H9 (cell line): ENCODE measurements at regions not wholly inside any gene's neighbourhood (a gene's known extent, or its start where the extent isn't known, plus 50 kb on each side); places are given as distances from the start of the nearest gene placed in this dataset.

ENCODE experiments used
- DNase-seq: peaks from one replicate; pipeline ENCODE4 v3.0.0-alpha.2; 2017
- H2AFZ ChIP-seq: one replicate; pipeline ENCODE4 v1.6.1; 2013; ENCODE audit warnings: mild to moderate bottlenecking, low read length, control low read depth, moderate library complexity
- H2AK5ac ChIP-seq: 2 replicates; pipeline ENCODE4 v1.6.1; 2013; ENCODE audit warnings: low read length, control low read depth, mixed read lengths; ENCODE audit not compliant: insufficient read length
- H2BK120ac ChIP-seq: one replicate; pipeline ENCODE4 v1.6.1; 2013; ENCODE audit warnings: low read depth, mild to moderate bottlenecking, low read length, control low read depth, inconsistent platforms; ENCODE audit not compliant: poor library complexity, severe bottlenecking
- H2BK12ac ChIP-seq: 2 replicates; pipeline ENCODE4 v1.6.1; 2013; ENCODE audit warnings: low read length, control low read depth, mixed read lengths, low read depth; ENCODE audit not compliant: insufficient read length
- H2BK15ac ChIP-seq: 2 replicates; pipeline ENCODE4 v1.6.1; 2013; ENCODE audit warnings: low read depth, low read length, control low read depth
- H2BK20ac ChIP-seq: one replicate; pipeline ENCODE4 v1.6.1; 2013; ENCODE audit warnings: low read depth, mild to moderate bottlenecking, low read length, control low read depth, inconsistent platforms; ENCODE audit not compliant: poor library complexity, severe bottlenecking
- H2BK5ac ChIP-seq: 2 replicates; pipeline ENCODE4 v1.6.1; 2013; ENCODE audit warnings: low read length, control low read depth, mixed read lengths; ENCODE audit not compliant: insufficient read length
- H3K14ac ChIP-seq: 2 replicates; pipeline ENCODE4 v1.6.1; 2013; ENCODE audit warnings: low read length, control low read depth; ENCODE audit not compliant: insufficient read depth
- H3K18ac ChIP-seq: 2 replicates; pipeline ENCODE4 v1.6.1; 2013; ENCODE audit warnings: low read depth, mild to moderate bottlenecking, mixed read lengths, low read length, control low read depth; ENCODE audit not compliant: insufficient read length
- H3K23ac ChIP-seq: 2 replicates; pipeline ENCODE4 v1.6.1; 2013; ENCODE audit warnings: low read length, control low read depth, mixed read lengths, low read depth; ENCODE audit not compliant: insufficient read length
- H3K23me2 ChIP-seq: 2 replicates; pipeline ENCODE4 v1.6.1; 2013; ENCODE audit warnings: low read depth, mild to moderate bottlenecking, mixed read lengths, low read length, control low read depth; ENCODE audit not compliant: insufficient read length, poor library complexity, severe bottlenecking
- H3K27ac ChIP-seq: 2 replicates; pipeline ENCODE4 v1.5.1; 2013; ENCODE audit warnings: low read length, control low read depth, mixed read lengths, low read depth; ENCODE audit not compliant: insufficient read length
- H3K27me3 ChIP-seq: 2 replicates; pipeline ENCODE4 v1.6.1; 2013; ENCODE audit warnings: low read length, control low read depth, inconsistent platforms; ENCODE audit not compliant: insufficient read depth
- H3K4ac ChIP-seq: 2 replicates; pipeline ENCODE4 v1.6.1; 2013; ENCODE audit warnings: low read depth, mild to moderate bottlenecking, control low read depth, inconsistent platforms, low read length, moderate library complexity
- H3K4me1 ChIP-seq: 2 replicates; pipeline ENCODE4 v1.6.1; 2013; ENCODE audit warnings: low read length, control low read depth, inconsistent platforms; ENCODE audit not compliant: insufficient read depth
- H3K4me2 ChIP-seq: 2 replicates; pipeline ENCODE4 v1.6.1; 2013; ENCODE audit warnings: low read length, control low read depth, mixed read lengths; ENCODE audit not compliant: insufficient read length, insufficient read depth
- H3K56ac ChIP-seq: 2 replicates; pipeline ENCODE4 v1.6.1; 2013; ENCODE audit warnings: low read depth, mild to moderate bottlenecking, mixed read lengths, low read length, control low read depth; ENCODE audit not compliant: insufficient read length
- H3K79me1 ChIP-seq: 2 replicates; pipeline ENCODE4 v1.6.1; 2013; ENCODE audit warnings: low read depth, mild to moderate bottlenecking, moderate library complexity, low read length, control low read depth, inconsistent platforms; ENCODE audit not compliant: insufficient read depth, poor library complexity, severe bottlenecking
- H3K79me2 ChIP-seq: 2 replicates; pipeline ENCODE4 v1.6.1; 2013; ENCODE audit warnings: low read length, control low read depth, inconsistent platforms; ENCODE audit not compliant: insufficient read depth
- H3K9ac ChIP-seq: 2 replicates; pipeline ENCODE4 v1.6.1; 2013; ENCODE audit warnings: low read length, control low read depth, mixed read lengths; ENCODE audit not compliant: insufficient read length; ENCODE audit errors: extremely low read depth
- H3K9me3 ChIP-seq: one replicate; pipeline ENCODE4 v1.6.1; 2013; ENCODE audit warnings: low read depth, low read length, inconsistent platforms; ENCODE audit not compliant: control insufficient read depth
- H3T11ph ChIP-seq: one replicate; pipeline ENCODE4 v1.6.1; 2013; ENCODE audit warnings: mild to moderate bottlenecking, low read length, control low read depth, inconsistent platforms
- H4K20me1 ChIP-seq: one replicate; pipeline ENCODE4 v1.6.1; 2013; ENCODE audit not compliant: control insufficient read depth, insufficient read length, insufficient read depth
- H4K5ac ChIP-seq: 2 replicates; pipeline ENCODE4 v1.6.1; 2013; ENCODE audit warnings: low read depth, mild to moderate bottlenecking, mixed read lengths, low read length, control low read depth; ENCODE audit not compliant: insufficient read length
- H4K8ac ChIP-seq: replicated peaks from 2 replicates; pipeline ENCODE4 v1.6.1; 2013; ENCODE audit warnings: low read length, control low read depth, mixed read lengths, low read depth; ENCODE audit not compliant: insufficient read length
- H4K91ac ChIP-seq: 2 replicates; pipeline ENCODE4 v1.6.1; 2013; ENCODE audit warnings: low read depth, mild to moderate bottlenecking, moderate library complexity, mixed read lengths, low read length, control low read depth; ENCODE audit not compliant: insufficient read length
- H3K27ac Mint-ChIP-seq, 3 experiments: 2 replicates in 2 of 3; 3 replicates in 1 of 3; pipeline ENCODE4 v1.8.0; 2020 to 2021; ENCODE audit warnings: mixed read lengths in 3 of 3, mild to moderate bottlenecking in 1 of 3, moderate library complexity in 1 of 3
- H3K27me3 Mint-ChIP-seq: 2 replicates; pipeline ENCODE4 v1.8.0; 2021; ENCODE audit warnings: low read depth, mild to moderate bottlenecking, moderate library complexity, mixed read lengths
- H3K36me3 Mint-ChIP-seq, 3 experiments: 2 replicates in 2 of 3; 3 replicates in 1 of 3; pipeline ENCODE4 v1.8.0; 2020 to 2021; ENCODE audit warnings: low read depth in 3 of 3, mixed read lengths in 3 of 3; ENCODE audit not compliant: insufficient read depth in 1 of 3
- H3K4me1 Mint-ChIP-seq, 2 experiments: 2 replicates each; pipeline ENCODE4 v1.8.0; 2020; ENCODE audit warnings: mixed read lengths in 2 of 2
- H3K4me3 Mint-ChIP-seq, 2 experiments: 2 replicates in 1 of 2; 3 replicates in 1 of 2; pipeline ENCODE4 v1.8.0; 2020 to 2021; ENCODE audit warnings: mild to moderate bottlenecking in 2 of 2, mixed read lengths in 2 of 2, moderate library complexity in 1 of 2
- H3K9me3 Mint-ChIP-seq, 2 experiments: 2 replicates in 1 of 2; 3 replicates in 1 of 2; pipeline ENCODE4 v1.8.0; 2020; ENCODE audit warnings: mild to moderate bottlenecking in 2 of 2, mixed read lengths in 2 of 2, moderate library complexity in 1 of 2
- WGBS: extraction: QIAGEN DNeasy Blood & Tissue Kit; methylation state at CpG from one replicate; pipeline ENCODE4 v1.1.7; 2013; ENCODE audit warnings: missing lambda C conversion rate, low lambda C conversion rate, mixed read lengths; ENCODE audit not compliant: insufficient read length; ENCODE audit errors: extremely low coverage; 5-methylcytosine and 5-hydroxymethylcytosine counted together
- TF ChIP-seq, protein P1 (sequence below): fragments of 200-600 bp; sonication (generic); conservative IDR thresholded peaks from 3 replicates; pipeline ENCODE4 v1.8.0; 2021; ENCODE audit warnings: antibody characterized with exemption, mild to moderate bottlenecking

DNA sequence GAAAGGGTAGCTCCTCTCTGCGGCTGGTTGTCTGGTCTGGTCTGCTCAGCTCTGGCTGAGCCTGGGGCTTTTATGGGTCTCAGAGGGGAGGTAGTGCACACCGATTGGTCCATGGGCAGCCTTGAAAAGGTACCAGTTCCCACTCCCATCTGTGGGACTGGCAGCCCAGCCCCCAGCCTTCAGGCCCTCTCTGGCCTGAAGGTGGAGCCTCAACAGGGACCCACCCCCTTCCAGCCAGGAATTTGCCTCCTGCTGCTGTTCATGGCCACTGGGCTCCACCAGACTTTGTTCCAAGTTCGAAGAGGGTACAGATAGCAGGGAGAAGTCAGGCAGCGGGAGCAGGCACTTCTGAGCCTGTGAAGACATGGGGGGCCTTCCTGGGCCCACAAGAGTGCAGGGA lies 165.3 kb upstream of the SLC27A6 start:
- Histone ChIP-seq H3K79me1 (no peaks in the 10 kb centered on the region), H3K27ac (no peak overlapping the region), H4K5ac (no peak overlapping the region), H4K20me1 (no peaks in the 10 kb centered on the region), H3K27me3 (no peaks in the 10 kb centered on the region), H2BK12ac (no peak overlapping the region), H2BK20ac (no peak overlapping the region), H4K8ac (no peak overlapping the region), H4K91ac (no peak overlapping the region), H2BK15ac (no peak overlapping the region), H3K23me2 (no peaks in the 10 kb centered on the region), H2AK5ac (no peak overlapping the region), H3K79me2 (no peaks in the 10 kb centered on the region), H3K56ac (no peak overlapping the region), H3K14ac (no peak overlapping the region), H2BK5ac (no peak overlapping the region), H3K23ac (no peak overlapping the region), H3K4me2 (no peak overlapping the region), H3K9me3 (no peaks in the 10 kb centered on the region), H2AFZ (no peak overlapping the region), H3K4ac (no peak overlapping the region), H2BK120ac (no peak overlapping the region), H3K4me1 (no peaks in the 10 kb centered on the region), H3T11ph (no peak overlapping the region), H3K9ac (no peak overlapping the region), H3K18ac (no peak overlapping the region)
- TF ChIP-seq, protein P1, sequence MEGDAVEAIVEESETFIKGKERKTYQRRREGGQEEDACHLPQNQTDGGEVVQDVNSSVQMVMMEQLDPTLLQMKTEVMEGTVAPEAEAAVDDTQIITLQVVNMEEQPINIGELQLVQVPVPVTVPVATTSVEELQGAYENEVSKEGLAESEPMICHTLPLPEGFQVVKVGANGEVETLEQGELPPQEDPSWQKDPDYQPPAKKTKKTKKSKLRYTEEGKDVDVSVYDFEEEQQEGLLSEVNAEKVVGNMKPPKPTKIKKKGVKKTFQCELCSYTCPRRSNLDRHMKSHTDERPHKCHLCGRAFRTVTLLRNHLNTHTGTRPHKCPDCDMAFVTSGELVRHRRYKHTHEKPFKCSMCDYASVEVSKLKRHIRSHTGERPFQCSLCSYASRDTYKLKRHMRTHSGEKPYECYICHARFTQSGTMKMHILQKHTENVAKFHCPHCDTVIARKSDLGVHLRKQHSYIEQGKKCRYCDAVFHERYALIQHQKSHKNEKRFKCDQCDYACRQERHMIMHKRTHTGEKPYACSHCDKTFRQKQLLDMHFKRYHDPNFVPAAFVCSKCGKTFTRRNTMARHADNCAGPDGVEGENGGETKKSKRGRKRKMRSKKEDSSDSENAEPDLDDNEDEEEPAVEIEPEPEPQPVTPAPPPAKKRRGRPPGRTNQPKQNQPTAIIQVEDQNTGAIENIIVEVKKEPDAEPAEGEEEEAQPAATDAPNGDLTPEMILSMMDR, result no peak
- no CpG with 5 or more reads among the region's 4 CpGs for WGBS
- H3K9me3 Mint-ChIP-seq, result no peaks in the 10 kb centered on the region
- H3K4me1 Mint-ChIP-seq, result peaks cover 0 to 3% of the 10 kb centered on the region in 2 experiments; a peak in 1 of 4 replicates
- peak; percentile 35 for DNase-seq
- H3K27ac Mint-ChIP-seq, result no peak overlapping the region
- H3K4me3 Mint-ChIP-seq, result no peak overlapping the region
- H3K36me3 Mint-ChIP-seq, result no peaks in the 10 kb centered on the region; a peak in 1 of 7 replicates
- no peaks in the 10 kb centered on the region for H3K27me3 Mint-ChIP-seq
